HG02981 (cell line): ENCODE measurements at regions not wholly inside any gene's neighbourhood (a gene's known extent, or its start where the extent isn't known, plus 50 kb on each side); places are given as distances from the start of the nearest gene placed in this dataset.
"Not testable (repeated sequence)": the region's sequence is repeated elsewhere in the genome, so short reads cannot be mapped to it uniquely, and the experiment has no call there.

Experiments used
- ATAC-seq: cut with Tn5 transposase; IDR thresholded peaks from one replicate; pipeline ENCODE4 v1.9.1; 2021; ENCODE audit warnings: mild to moderate bottlenecking, moderate library complexity; ENCODE audit not compliant: unreplicated experiment

GRCh38 chr2:142509401-142509800, 368.1 kb upstream of the KYNU start:
- no peak for ATAC-seq

GRCh38 chr2:142504754-142505153, 372.7 kb upstream of the KYNU start:
- no peak for ATAC-seq

- ATAC-seq, result no peak
Observed at GRCh38 chr2:142502402-142502801, 371.6 kb upstream of the LRP1B start.

- ATAC-seq, result no peak
Observed at GRCh38 chr2:142495141-142495540, 364.3 kb upstream of the LRP1B start.

GRCh38 chr2:142489631-142490030, 358.8 kb upstream of the LRP1B start:
- ATAC-seq, result not testable (repeated sequence)

- no peak for ATAC-seq
Observed at GRCh38 chr2:142484111-142484510, 353.3 kb upstream of the LRP1B start.

GRCh38 chr2:142483653-142484052, 352.8 kb upstream of the LRP1B start:
- ATAC-seq, result no peak

GRCh38 chr2:142478206-142478605, 347.4 kb upstream of the LRP1B start:
- ATAC-seq, result no peak

GRCh38 chr2:142472382-142472781, 341.6 kb upstream of the LRP1B start:
- ATAC-seq, result no peak

- ATAC-seq, result no peak
Observed at GRCh38 chr2:142467321-142467720, 336.5 kb upstream of the LRP1B start.

- no peak for ATAC-seq
Observed at GRCh38 chr2:142463047-142463446, 332.2 kb upstream of the LRP1B start.

GRCh38 chr2:142462306-142462705, 331.5 kb upstream of the LRP1B start:
- no peak for ATAC-seq

- ATAC-seq, result no peak
Observed at GRCh38 chr2:142445551-142446072, 314.8 kb upstream of the LRP1B start.

- no peak for ATAC-seq
Observed at GRCh38 chr2:142445023-142445422, 314.2 kb upstream of the LRP1B start.

- ATAC-seq, result no peak
Observed at GRCh38 chr2:142435847-142436246, 305.0 kb upstream of the LRP1B start.

GRCh38 chr2:142426064-142426463, 295.2 kb upstream of the LRP1B start:
- ATAC-seq, result no peak

GRCh38 chr2:142425551-142425950, 294.7 kb upstream of the LRP1B start:
- ATAC-seq, result no peak

GRCh38 chr2:142423603-142424002, 292.8 kb upstream of the LRP1B start:
- no peak for ATAC-seq

GRCh38 chr2:142422769-142423168, 292.0 kb upstream of the LRP1B start:
- ATAC-seq, result no peak

- no peak for ATAC-seq
Observed at GRCh38 chr2:142422041-142422440, 291.2 kb upstream of the LRP1B start.

GRCh38 chr2:142418699-142419098, 287.9 kb upstream of the LRP1B start:
- ATAC-seq, result not testable (repeated sequence)

- no peak for ATAC-seq
Observed at GRCh38 chr2:142416996-142417395, 286.2 kb upstream of the LRP1B start.

GRCh38 chr2:142415461-142415860, 284.6 kb upstream of the LRP1B start:
- ATAC-seq, result no peak

- ATAC-seq, result no peak
Observed at GRCh38 chr2:142398212-142398611, 267.4 kb upstream of the LRP1B start.
